Liver (tissue), 3 donors: ENCODE measurements at regions not wholly inside any gene's neighbourhood (a gene's known extent, or its start where the extent isn't known, plus 50 kb on each side); places are given as distances from the start of the nearest gene placed in this dataset.

Experiments used
- CTCF ChIP-seq: fragments of 150-350 bp; IDR thresholded peaks from 2 replicates; pipeline ENCODE4 v1.5.1; 2017; ENCODE audit warnings: improper control_type of control experiment, low read depth, low read length; ENCODE audit not compliant: missing input control
- EGR1 ChIP-seq, 2 donors: IDR thresholded peaks; 2 replicates each; pipeline ENCODE4 v1.6.1; 2016 to 2018; ENCODE audit warnings: antibody characterized with exemption in 2 of 2, low read depth in 2 of 2
- GABPA ChIP-seq, 2 donors: IDR thresholded peaks in 1 of 2; conservative IDR thresholded peaks in 1 of 2; 2 replicates each; pipeline ENCODE4 v1.6.1; 2016; ENCODE audit warnings: antibody characterized with exemption in 2 of 2, mild to moderate bottlenecking in 1 of 2, moderate library complexity in 1 of 2
- JUND ChIP-seq, 2 donors: IDR thresholded peaks; 2 replicates each; pipeline ENCODE4 v1.6.1; 2016; ENCODE audit warnings: antibody characterized with exemption in 2 of 2
- donor health status: healthy.
- donor health status: healthy.

- no peak for TF ChIP-seq JUND (IDR thresholded peaks at IDR 0.05)
- TF ChIP-seq EGR1 (IDR thresholded peaks at IDR 0.05; ENCODE audit: low read depth in 2 of 2), result no peak
- TF ChIP-seq CTCF, result no peak
- no peak for TF ChIP-seq GABPA (IDR thresholded peaks at IDR 0.05 in 1 of 2, conservative IDR thresholded peaks at IDR 0.05 in 1 of 2)
Observed at GRCh38 chr7:125126376-125126775, 196.8 kb upstream of the POT1 start.
